GM06990 (cell line): ENCODE measurements at regions not wholly inside any gene's neighbourhood (a gene's known extent, or its start where the extent isn't known, plus 50 kb on each side); places are given as distances from the start of the nearest gene placed in this dataset.

Experiments used
- DNase-seq: peaks from one replicate; pipeline ENCODE4 v3.0.0-alpha.2; 2011; ENCODE audit not compliant: insufficient read length; ENCODE audit errors: extremely low read depth
- H3K27me3 ChIP-seq: replicated peaks from 2 replicates; pipeline ENCODE4 v1.6.0; 2011; ENCODE audit warnings: low read length; ENCODE audit not compliant: control insufficient read depth, insufficient read depth
- H3K36me3 ChIP-seq: 2 replicates; pipeline ENCODE4 v1.5.1; 2011; ENCODE audit warnings: low read length; ENCODE audit not compliant: control insufficient read depth, insufficient read depth
- H3K4me3 ChIP-seq: replicated peaks from 2 replicates; pipeline ENCODE4 v1.5.1; 2011; ENCODE audit warnings: low read depth, mild to moderate bottlenecking, control low read depth, low read length
- TF ChIP-seq, protein P1 (sequence below): IDR thresholded peaks from 2 replicates; pipeline ENCODE4 v1.5.1; 2011; ENCODE audit warnings: low read length, control low read depth, mild to moderate bottlenecking, inconsistent platforms; ENCODE audit not compliant: insufficient read depth, poor library complexity, severe bottlenecking

DNA sequence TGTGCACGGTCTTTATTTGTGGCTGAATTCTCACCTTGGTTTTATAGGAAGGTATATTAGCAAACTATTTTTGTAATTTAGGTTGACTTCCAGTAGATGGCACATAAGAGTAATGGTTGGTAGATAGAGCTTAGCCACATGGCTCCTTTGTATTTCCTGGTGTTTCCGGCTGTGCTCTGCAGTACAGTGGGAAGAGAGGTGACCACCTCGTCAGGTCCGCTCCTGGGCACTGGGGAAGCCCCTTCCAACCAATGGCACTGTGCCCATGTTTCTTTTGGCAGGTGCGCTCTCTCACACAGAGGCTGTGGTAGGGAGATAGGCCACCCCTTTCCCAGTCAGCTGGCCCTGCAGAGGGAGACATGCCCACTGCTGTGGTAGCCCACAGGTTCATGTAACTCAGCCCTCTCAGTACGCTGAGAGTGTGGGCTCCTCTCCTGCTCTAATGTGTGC lies 74.3 kb upstream of the ATP12A start:
- peak; percentile 29 for DNase-seq
- H3K36me3 ChIP-seq, result no peaks in the 10 kb centered on the region
- H3K4me3 ChIP-seq, result no peak overlapping the region
- TF ChIP-seq, protein P1, sequence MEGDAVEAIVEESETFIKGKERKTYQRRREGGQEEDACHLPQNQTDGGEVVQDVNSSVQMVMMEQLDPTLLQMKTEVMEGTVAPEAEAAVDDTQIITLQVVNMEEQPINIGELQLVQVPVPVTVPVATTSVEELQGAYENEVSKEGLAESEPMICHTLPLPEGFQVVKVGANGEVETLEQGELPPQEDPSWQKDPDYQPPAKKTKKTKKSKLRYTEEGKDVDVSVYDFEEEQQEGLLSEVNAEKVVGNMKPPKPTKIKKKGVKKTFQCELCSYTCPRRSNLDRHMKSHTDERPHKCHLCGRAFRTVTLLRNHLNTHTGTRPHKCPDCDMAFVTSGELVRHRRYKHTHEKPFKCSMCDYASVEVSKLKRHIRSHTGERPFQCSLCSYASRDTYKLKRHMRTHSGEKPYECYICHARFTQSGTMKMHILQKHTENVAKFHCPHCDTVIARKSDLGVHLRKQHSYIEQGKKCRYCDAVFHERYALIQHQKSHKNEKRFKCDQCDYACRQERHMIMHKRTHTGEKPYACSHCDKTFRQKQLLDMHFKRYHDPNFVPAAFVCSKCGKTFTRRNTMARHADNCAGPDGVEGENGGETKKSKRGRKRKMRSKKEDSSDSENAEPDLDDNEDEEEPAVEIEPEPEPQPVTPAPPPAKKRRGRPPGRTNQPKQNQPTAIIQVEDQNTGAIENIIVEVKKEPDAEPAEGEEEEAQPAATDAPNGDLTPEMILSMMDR, result peak; percentile 38
- H3K27me3 ChIP-seq, result no peaks in the 10 kb centered on the region

DNA sequence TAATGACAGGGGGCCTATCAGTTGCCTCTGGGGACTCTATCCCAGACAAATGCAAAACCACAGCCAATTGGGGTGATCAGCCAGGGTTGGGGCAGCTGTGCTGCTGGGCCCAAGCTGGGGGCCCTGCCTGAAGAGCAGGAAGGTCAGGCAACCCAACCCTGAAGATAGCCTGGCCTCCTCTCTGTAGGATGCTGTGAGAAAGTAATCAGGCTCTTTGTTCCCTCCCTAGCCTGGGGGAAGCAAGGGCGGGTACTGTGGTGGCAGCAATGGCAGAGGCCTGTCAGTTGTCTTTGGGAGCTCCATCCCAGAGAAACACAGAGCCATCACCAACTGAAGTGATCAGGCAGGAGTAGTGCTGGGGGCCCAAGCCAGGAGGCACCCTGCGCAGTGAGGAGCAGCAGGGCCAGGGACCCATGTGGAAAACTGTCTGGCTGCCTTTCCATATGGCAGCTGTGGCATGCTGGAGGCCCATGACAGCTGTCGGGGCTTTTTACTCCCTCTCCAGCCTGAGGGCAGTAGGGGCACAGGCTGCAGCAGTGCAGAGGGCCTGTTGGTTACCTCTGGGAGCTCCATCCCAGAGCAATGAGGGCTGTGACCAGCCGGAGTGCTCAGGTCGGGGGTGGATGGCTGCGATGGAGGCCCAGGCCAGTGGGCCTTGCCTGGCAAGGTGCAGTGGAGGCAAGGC lies 73.6 kb upstream of the ATP12A start:
- H3K4me3 ChIP-seq, result no peak overlapping the region
- TF ChIP-seq, protein P1, result no peak
- DNase-seq, result no peak
- H3K36me3 ChIP-seq, result no peaks in the 10 kb centered on the region
- no peaks in the 10 kb centered on the region for H3K27me3 ChIP-seq

DNA sequence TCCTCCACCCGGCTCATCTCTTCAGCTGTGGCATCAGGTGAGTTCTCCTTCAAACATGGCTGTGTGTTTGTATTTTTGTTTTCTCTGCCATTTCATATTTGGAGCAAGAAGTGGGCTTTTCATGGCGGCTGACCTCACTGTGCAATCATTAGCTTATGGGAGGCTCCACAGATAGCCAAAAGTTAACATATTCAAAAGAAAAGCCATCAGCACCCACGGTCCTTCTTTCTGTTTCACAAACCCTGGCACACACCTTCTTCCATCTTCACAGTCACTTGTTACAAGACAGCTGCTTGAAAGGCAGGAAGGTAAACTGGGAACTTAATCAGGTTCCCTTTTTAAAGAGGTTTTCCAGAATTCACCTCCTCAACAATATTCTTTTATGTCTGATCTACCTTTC lies 69.3 kb upstream of the ATP12A start:
- H3K36me3 ChIP-seq, result no peaks in the 10 kb centered on the region
- no peak overlapping the region for H3K4me3 ChIP-seq
- TF ChIP-seq, protein P1, result no peak
- DNase-seq, result no peak
- no peaks in the 10 kb centered on the region for H3K27me3 ChIP-seq

DNA sequence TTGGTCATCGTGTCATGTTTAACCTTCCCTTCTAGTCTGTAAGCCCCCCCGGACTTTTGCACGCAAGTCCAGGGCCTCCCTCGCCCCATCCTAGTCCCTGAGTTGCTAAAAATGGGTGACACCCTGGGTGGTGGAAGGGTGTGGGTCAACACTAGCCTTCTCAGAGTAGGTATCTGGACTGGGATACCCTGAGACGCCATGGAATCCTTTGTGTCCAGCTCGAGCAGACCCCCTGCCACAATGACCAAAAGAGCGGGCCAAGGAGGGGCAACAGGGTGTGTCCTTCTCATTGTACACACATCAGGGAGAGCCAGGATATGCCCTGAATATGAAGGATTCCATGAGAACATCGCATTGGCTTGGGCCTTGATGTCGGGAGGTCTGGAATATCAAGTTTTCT lies 67.5 kb upstream of the ATP12A start:
- no peak for DNase-seq
- TF ChIP-seq, protein P1, result no peak
- no peak overlapping the region for H3K4me3 ChIP-seq
- no peaks in the 10 kb centered on the region for H3K27me3 ChIP-seq
- H3K36me3 ChIP-seq, result no peaks in the 10 kb centered on the region

DNA sequence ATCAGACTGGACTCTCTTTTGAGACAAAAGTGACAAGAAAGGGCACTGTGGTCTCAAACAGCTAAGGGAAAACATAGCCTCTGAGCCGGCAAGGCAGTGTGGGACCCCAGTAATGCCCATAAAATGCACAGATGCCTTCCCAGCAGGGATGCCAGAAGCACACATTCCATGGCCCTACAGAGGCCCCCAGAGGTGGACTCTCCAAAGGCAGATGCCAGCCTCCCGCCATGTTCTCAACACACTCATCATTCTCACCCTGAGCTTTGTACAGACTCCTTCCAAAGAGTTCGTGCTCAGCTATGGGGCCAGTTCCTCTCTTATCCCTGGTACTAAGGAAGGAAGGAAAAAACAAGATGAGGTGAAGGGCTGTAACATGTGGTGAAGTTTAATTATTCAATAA lies 67.1 kb upstream of the ATP12A start:
- Histone ChIP-seq H3K4me3 (no peak overlapping the region), H3K36me3 (no peaks in the 10 kb centered on the region), H3K27me3 (no peaks in the 10 kb centered on the region)
- TF ChIP-seq, protein P1, result no peak
- no peak for DNase-seq

DNA sequence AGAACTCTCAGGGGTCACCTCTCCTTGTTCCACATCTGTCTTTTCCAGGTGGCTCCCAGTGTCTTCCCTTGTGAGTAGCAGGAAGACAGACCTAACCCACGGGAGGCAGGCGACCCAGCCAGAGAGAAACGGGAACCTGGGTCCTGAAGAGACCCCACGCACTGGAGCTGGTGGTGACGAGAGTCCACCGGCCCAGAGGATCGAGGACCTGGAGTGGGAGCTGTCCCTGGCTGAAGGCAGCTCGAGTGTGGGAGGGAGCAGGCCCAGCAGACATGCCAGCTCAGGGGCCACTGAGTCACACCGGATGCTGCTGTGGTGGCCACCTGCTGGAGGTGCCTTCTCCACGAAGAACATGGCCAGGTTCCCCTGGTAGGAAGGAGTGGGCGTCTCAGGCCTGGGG lies 66.5 kb upstream of the ATP12A start:
- TF ChIP-seq, protein P1, result no peak
- Histone ChIP-seq H3K36me3 (no peaks in the 10 kb centered on the region), H3K27me3 (no peaks in the 10 kb centered on the region), H3K4me3 (no peak overlapping the region)
- DNase-seq, result no peak
